Neuronal stem cell (in vitro differentiated cells): ENCODE measurements at regions not wholly inside any gene's neighbourhood (a gene's known extent, or its start where the extent isn't known, plus 50 kb on each side); places are given as distances from the start of the nearest gene placed in this dataset.

ENCODE experiments used
- DNase-seq: peaks from one replicate; pipeline ENCODE4 v3.0.0-alpha.2; 2013; ENCODE audit warnings: low spot score
- H2AFZ ChIP-seq: one replicate; pipeline ENCODE4 v1.6.1; 2013; ENCODE audit warnings: mild to moderate bottlenecking, low read length, inconsistent platforms
- H2AK5ac ChIP-seq: 2 replicates; pipeline ENCODE4 v1.6.1; 2013; ENCODE audit warnings: low read depth, mild to moderate bottlenecking, inconsistent platforms, low read length, moderate library complexity, mixed read lengths
- H2BK120ac ChIP-seq: 2 replicates; pipeline ENCODE4 v1.6.1; 2013; ENCODE audit warnings: low read depth, mild to moderate bottlenecking, inconsistent platforms, low read length, moderate library complexity, mixed read lengths
- H2BK12ac ChIP-seq: one replicate; pipeline ENCODE4 v1.6.1; 2013; ENCODE audit warnings: low read length, inconsistent platforms
- H2BK15ac ChIP-seq: 2 replicates; pipeline ENCODE4 v1.6.1; 2013; ENCODE audit warnings: mild to moderate bottlenecking, low read length, inconsistent platforms, mixed read lengths
- H2BK5ac ChIP-seq: one replicate; pipeline ENCODE4 v1.6.1; 2013; ENCODE audit warnings: inconsistent platforms, mild to moderate bottlenecking, low read length, moderate library complexity
- H3K14ac ChIP-seq: one replicate; pipeline ENCODE4 v1.6.1; 2013; ENCODE audit warnings: low read length, inconsistent platforms
- H3K18ac ChIP-seq: 2 replicates; pipeline ENCODE4 v1.6.1; 2013; ENCODE audit warnings: low read length, inconsistent platforms
- H3K23ac ChIP-seq: 2 replicates; pipeline ENCODE4 v1.6.1; 2013; ENCODE audit warnings: low read depth, mild to moderate bottlenecking, mixed read lengths, low read length, inconsistent platforms; ENCODE audit not compliant: poor library complexity
- H3K27ac ChIP-seq: replicated peaks from 3 replicates; pipeline ENCODE4 v1.5.1; 2013; ENCODE audit warnings: low read length, inconsistent platforms
- H3K27me3 ChIP-seq, 3 experiments: 2 replicates each; pipeline ENCODE4 v1.6.1; 2013; ENCODE audit warnings: low read length in 3 of 3, mild to moderate bottlenecking in 2 of 3, inconsistent platforms in 1 of 3, low read depth in 1 of 3, mixed read lengths in 1 of 3, moderate library complexity in 1 of 3; ENCODE audit not compliant: control insufficient read depth in 3 of 3, insufficient read depth in 3 of 3
- H3K36me3 ChIP-seq, 2 donors: replicated peaks in 1 of 2; 2 replicates each; pipeline ENCODE4 v1.6.1; 2013; ENCODE audit warnings: low read length in 2 of 2; ENCODE audit not compliant: control insufficient read depth in 2 of 2, insufficient read depth in 2 of 2
- H3K4ac ChIP-seq: 2 replicates; pipeline ENCODE4 v1.6.1; 2013; ENCODE audit warnings: inconsistent platforms, mild to moderate bottlenecking, low read length, moderate library complexity
- H3K4me1 ChIP-seq, 2 donors: 1 replicate in 1 of 2; 2 replicates in 1 of 2; pipeline ENCODE4 v1.6.1; 2013; ENCODE audit warnings: low read length in 2 of 2, low read depth in 1 of 2; ENCODE audit not compliant: control insufficient read depth in 2 of 2, insufficient read depth in 1 of 2
- H3K4me2 ChIP-seq: one replicate; pipeline ENCODE4 v1.6.1; 2013; ENCODE audit warnings: mild to moderate bottlenecking, low read length, inconsistent platforms; ENCODE audit not compliant: insufficient read depth, poor library complexity, severe bottlenecking
- H3K4me3 ChIP-seq, 2 donors: 2 replicates each; pipeline ENCODE4 v1.5.1; 2013; ENCODE audit warnings: low read length in 2 of 2, mild to moderate bottlenecking in 2 of 2, inconsistent platforms in 1 of 2, moderate library complexity in 1 of 2
- H3K79me1 ChIP-seq: one replicate; pipeline ENCODE4 v1.6.1; 2013; ENCODE audit warnings: low read depth, mild to moderate bottlenecking, inconsistent platforms, low read length, moderate library complexity
- H3K9ac ChIP-seq: one replicate; pipeline ENCODE4 v1.6.1; 2013; ENCODE audit warnings: mild to moderate bottlenecking, low read depth, low read length, inconsistent platforms; ENCODE audit not compliant: poor library complexity
- H3K9me3 ChIP-seq, 2 donors: replicated peaks in 1 of 2; 2 replicates each; pipeline versions ENCODE3 to v1.6.1; 2013; ENCODE audit warnings: low read length in 2 of 2, mild to moderate bottlenecking in 2 of 2, inconsistent platforms in 1 of 2, low read depth in 1 of 2, mixed read lengths in 1 of 2, moderate library complexity in 1 of 2; ENCODE audit not compliant: control insufficient read depth in 2 of 2, insufficient read depth in 1 of 2
- H4K8ac ChIP-seq: one replicate; pipeline ENCODE4 v1.6.1; 2013; ENCODE audit warnings: low read depth, mild to moderate bottlenecking, inconsistent platforms, low read length, moderate library complexity
- H4K91ac ChIP-seq: one replicate; pipeline ENCODE4 v1.6.1; 2013; ENCODE audit warnings: low read length, low read depth, mild to moderate bottlenecking, inconsistent platforms; ENCODE audit not compliant: poor library complexity
- WGBS, 2 donors: extraction: QIAGEN DNeasy Blood & Tissue Kit; methylation state at CpG; one replicate each; pipeline ENCODE4 v1.1.7; 2013; ENCODE audit warnings: missing lambda C conversion rate in 2 of 2, mixed read lengths in 1 of 2; ENCODE audit not compliant: insufficient read length in 2 of 2, insufficient replicate concordance in 1 of 2; ENCODE audit errors: extremely low coverage in 2 of 2; 5-methylcytosine and 5-hydroxymethylcytosine counted together

DNA sequence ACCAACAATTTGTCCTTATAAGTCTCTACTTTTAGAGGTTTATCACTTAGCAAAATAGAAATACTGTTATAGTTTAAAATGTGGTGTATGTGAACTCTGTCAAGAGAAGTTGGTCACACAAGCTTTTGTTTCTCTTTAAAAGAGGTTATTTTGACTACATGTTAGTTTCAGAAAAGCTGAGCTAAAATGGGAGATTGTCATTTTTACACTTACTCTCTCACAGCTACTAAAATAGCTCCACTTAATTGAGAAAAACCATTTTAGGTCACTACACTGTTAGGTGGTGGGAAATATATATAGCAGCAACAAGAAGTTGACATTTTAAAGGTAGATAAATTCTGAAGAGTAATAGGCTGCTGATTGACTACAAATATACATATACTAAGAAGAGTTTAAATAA lies 161.5 kb upstream of the KCNJ3 start:
- no peaks in the 10 kb centered on the region for H3K4me1 ChIP-seq
- H4K91ac ChIP-seq = no peak overlapping the region
- no peak overlapping the region for H2BK15ac ChIP-seq
- no peak overlapping the region for H2BK5ac ChIP-seq
- H3K9me3 ChIP-seq = no peaks in the 10 kb centered on the region
- no peak overlapping the region for H3K18ac ChIP-seq
- H2BK12ac ChIP-seq = no peak overlapping the region
- H2AK5ac ChIP-seq = no peak overlapping the region
- DNase-seq = no peak
- H3K4ac ChIP-seq = no peak overlapping the region
- H3K79me1 ChIP-seq = no peaks in the 10 kb centered on the region
- no peak overlapping the region for H3K27ac ChIP-seq
- no peak overlapping the region for H3K4me2 ChIP-seq
- H3K9ac ChIP-seq = no peak overlapping the region
- H3K23ac ChIP-seq = no peak overlapping the region
- H2AFZ ChIP-seq = no peak overlapping the region
- H2BK120ac ChIP-seq = no peak overlapping the region
- H3K4me3 ChIP-seq = no peak overlapping the region
- no peaks in the 10 kb centered on the region for H3K27me3 ChIP-seq
- H3K14ac ChIP-seq = no peak overlapping the region
- H4K8ac ChIP-seq = no peak overlapping the region
- no peaks in the 10 kb centered on the region for H3K36me3 ChIP-seq

DNA sequence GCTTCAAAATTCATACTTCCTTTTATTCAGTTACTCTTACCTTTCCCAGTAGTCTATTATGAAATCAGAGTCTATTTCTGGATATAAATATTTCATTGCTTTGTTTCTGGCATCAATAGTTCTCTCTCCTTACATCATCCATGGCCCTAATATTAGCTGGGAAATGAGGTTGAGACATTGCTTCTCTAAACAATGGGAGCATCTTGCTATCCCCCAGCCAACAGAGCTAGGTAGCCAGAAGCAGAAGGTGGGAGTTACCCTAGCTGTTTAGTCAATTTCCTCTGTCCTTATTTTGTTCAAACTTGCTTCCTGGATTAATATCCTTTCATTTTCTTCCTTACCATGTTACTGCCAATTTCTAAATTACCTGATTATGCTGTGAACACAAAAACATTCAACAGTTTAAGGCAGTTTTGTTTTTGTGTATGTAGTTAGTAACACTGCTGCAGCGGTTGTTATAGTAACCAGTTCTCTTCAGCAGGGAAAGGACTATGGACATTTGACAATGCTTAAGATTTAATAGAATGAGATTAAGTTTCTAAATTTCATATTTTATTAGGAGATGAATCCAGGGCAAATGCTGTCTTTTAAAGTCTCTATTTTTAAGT lies 160.5 kb upstream of the KCNJ3 start:
- WGBS, 2 donors = no CpG with 5 or more reads among the region's 1 CpG
- Histone ChIP-seq H3K79me1 (no peaks in the 10 kb centered on the region), H3K4me2 (no peak overlapping the region), H3K27me3 (no peaks in the 10 kb centered on the region), H2BK120ac (no peak overlapping the region), H3K14ac (no peak overlapping the region), H3K27ac (no peak overlapping the region), H3K9ac (no peak overlapping the region), H3K18ac (no peak overlapping the region), H2BK5ac (no peak overlapping the region), H3K4me3 (no peak overlapping the region), H2BK12ac (no peak overlapping the region), H3K4me1 (no peaks in the 10 kb centered on the region), H4K91ac (no peak overlapping the region), H2BK15ac (no peak overlapping the region), H2AFZ (no peak overlapping the region), H2AK5ac (no peak overlapping the region), H4K8ac (no peak overlapping the region), H3K23ac (no peak overlapping the region), H3K4ac (no peak overlapping the region), H3K9me3 (no peaks in the 10 kb centered on the region), H3K36me3 (no peaks in the 10 kb centered on the region)
- no peak for DNase-seq

GRCh38 chr2:154546341-154546740 lies 152.2 kb upstream of the KCNJ3 start:
- H3K9me3 ChIP-seq = peaks cover 0 to 2% of the 10 kb centered on the region in 2 donors
- no peak overlapping the region for H2AK5ac ChIP-seq
- H3K14ac ChIP-seq = no peak overlapping the region
- no peak overlapping the region for H3K4ac ChIP-seq
- no peak overlapping the region for H3K18ac ChIP-seq
- no peak overlapping the region for H3K23ac ChIP-seq
- no peak overlapping the region for H2BK12ac ChIP-seq
- H3K4me3 ChIP-seq = no peak overlapping the region
- no peak overlapping the region for H3K9ac ChIP-seq
- DNase-seq = no peak
- H4K91ac ChIP-seq = no peak overlapping the region
- WGBS, 2 donors = no CpG with 5 or more reads among the region's 4 CpGs
- no peak overlapping the region for H2AFZ ChIP-seq
- no peaks in the 10 kb centered on the region for H3K79me1 ChIP-seq
- H2BK5ac ChIP-seq = no peak overlapping the region
- H3K27ac ChIP-seq = no peak overlapping the region
- H2BK15ac ChIP-seq = no peak overlapping the region
- no peak overlapping the region for H4K8ac ChIP-seq
- no peaks in the 10 kb centered on the region for H3K27me3 ChIP-seq
- no peak overlapping the region for H3K4me2 ChIP-seq
- no peaks in the 10 kb centered on the region for H3K4me1 ChIP-seq
- H2BK120ac ChIP-seq = no peak overlapping the region
- no peaks in the 10 kb centered on the region for H3K36me3 ChIP-seq

GRCh38 chr2:154549869-154550268 lies 148.6 kb upstream of the KCNJ3 start:
- no peak overlapping the region for H3K27ac ChIP-seq
- H2AK5ac ChIP-seq = no peak overlapping the region
- H4K8ac ChIP-seq = no peak overlapping the region
- H3K4ac ChIP-seq = no peak overlapping the region
- H3K9ac ChIP-seq = no peak overlapping the region
- no peak overlapping the region for H2AFZ ChIP-seq
- peaks cover 0 to 2% of the 10 kb centered on the region in 2 donors for H3K9me3 ChIP-seq
- no peaks in the 10 kb centered on the region for H3K79me1 ChIP-seq
- no peak overlapping the region for H3K4me2 ChIP-seq
- no peak overlapping the region for H3K23ac ChIP-seq
- no peaks in the 10 kb centered on the region for H3K36me3 ChIP-seq
- no peak overlapping the region for H3K4me3 ChIP-seq
- H3K27me3 ChIP-seq = no peaks in the 10 kb centered on the region
- no peak overlapping the region for H2BK120ac ChIP-seq
- no peak overlapping the region for H3K18ac ChIP-seq
- H3K14ac ChIP-seq = no peak overlapping the region
- no peak for DNase-seq
- H4K91ac ChIP-seq = no peak overlapping the region
- H2BK15ac ChIP-seq = no peak overlapping the region
- no peak overlapping the region for H2BK5ac ChIP-seq
- no peaks in the 10 kb centered on the region for H3K4me1 ChIP-seq
- H2BK12ac ChIP-seq = no peak overlapping the region
